ENCODE measurements at regions not wholly inside any gene's neighbourhood (a gene's known extent, or its start where the extent isn't known, plus 50 kb on each side); places are given as distances from the start of the nearest gene placed in this dataset.
A peak's percentile ranks its signal among the peaks of the same experiment; 100 is the strongest.
"Not testable (repeated sequence)": the region's sequence is repeated elsewhere in the genome, so short reads cannot be mapped to it uniquely, and the experiment has no call there.

GRCh38 chr15:95025924-95026728 is 794.8 kb downstream of the MCTP2 start:
- DNase-seq, result peak; percentile 54

- DNase-seq, result no peak
Observed at GRCh38 chr15:95027981-95028380, 796.6 kb downstream of the MCTP2 start.

- DNase-seq, result no peak
Observed at GRCh38 chr15:95032156-95032555, 800.8 kb downstream of the MCTP2 start.

- no peak for DNase-seq
Observed at GRCh38 chr15:95035106-95035505, 803.7 kb downstream of the MCTP2 start.

- DNase-seq, result no peak
Observed at GRCh38 chr15:95041297-95041696, 809.9 kb downstream of the MCTP2 start.

- not testable (repeated sequence) for DNase-seq
Observed at GRCh38 chr15:95043236-95043932, 812.0 kb downstream of the MCTP2 start.

GRCh38 chr15:95043933-95044313 is 812.6 kb downstream of the MCTP2 start:
- DNase-seq, result no peak

- no peak for DNase-seq
Observed at GRCh38 chr15:95044745-95045417, 813.5 kb downstream of the MCTP2 start.

GRCh38 chr15:95051861-95052260 is 820.5 kb downstream of the MCTP2 start:
- DNase-seq, result no peak

- DNase-seq, result no peak
Observed at GRCh38 chr15:95059346-95059905, 828.1 kb downstream of the MCTP2 start.

GRCh38 chr15:95068701-95069521 is 837.5 kb downstream of the MCTP2 start:
- no peak for DNase-seq

- no peak for DNase-seq
Observed at GRCh38 chr15:95075792-95076677, 844.7 kb downstream of the MCTP2 start.

GRCh38 chr15:95076678-95076990 is 845.3 kb downstream of the MCTP2 start:
- DNase-seq, result no peak

GRCh38 chr15:95078003-95078402 is 846.6 kb downstream of the MCTP2 start:
- no peak for DNase-seq

GRCh38 chr15:95080228-95080627 is 848.9 kb downstream of the MCTP2 start:
- DNase-seq, result not testable (repeated sequence)

- DNase-seq, result no peak
Observed at GRCh38 chr15:95085056-95085455, 853.7 kb downstream of the MCTP2 start.

GRCh38 chr15:95086531-95087252 is 855.3 kb downstream of the MCTP2 start:
- no peak for DNase-seq

GRCh38 chr15:95087253-95087609 is 855.9 kb downstream of the MCTP2 start:
- no peak for DNase-seq

GRCh38 chr15:95091444-95091843 is 860.1 kb downstream of the MCTP2 start:
- DNase-seq, result no peak

GRCh38 chr15:95095250-95095649 is 863.9 kb downstream of the MCTP2 start:
- DNase-seq, result no peak

- no peak for DNase-seq
Observed at GRCh38 chr15:95096651-95097050, 865.3 kb downstream of the MCTP2 start.
